Stimulated activated CD8-positive, alpha-beta memory T cell treated with anti-CD3 and anti-CD28 coated beads, Interleukin-4, amount 100 ng/mL, for 1 hour (primary cell): ENCODE measurements at regions not wholly inside any gene's neighbourhood (a gene's known extent, or its start where the extent isn't known, plus 50 kb on each side); places are given as distances from the start of the nearest gene placed in this dataset.
"Not testable (repeated sequence)": the region's sequence is repeated elsewhere in the genome, so short reads cannot be mapped to it uniquely, and the experiment has no call there.

Experiments
- DNase-seq, 2 donors: peaks; one replicate each; pipeline ENCODE4 v3.0.0-alpha.2; 2020; ENCODE audit warnings: low read depth in 2 of 2, low spot score in 1 of 2

DNA sequence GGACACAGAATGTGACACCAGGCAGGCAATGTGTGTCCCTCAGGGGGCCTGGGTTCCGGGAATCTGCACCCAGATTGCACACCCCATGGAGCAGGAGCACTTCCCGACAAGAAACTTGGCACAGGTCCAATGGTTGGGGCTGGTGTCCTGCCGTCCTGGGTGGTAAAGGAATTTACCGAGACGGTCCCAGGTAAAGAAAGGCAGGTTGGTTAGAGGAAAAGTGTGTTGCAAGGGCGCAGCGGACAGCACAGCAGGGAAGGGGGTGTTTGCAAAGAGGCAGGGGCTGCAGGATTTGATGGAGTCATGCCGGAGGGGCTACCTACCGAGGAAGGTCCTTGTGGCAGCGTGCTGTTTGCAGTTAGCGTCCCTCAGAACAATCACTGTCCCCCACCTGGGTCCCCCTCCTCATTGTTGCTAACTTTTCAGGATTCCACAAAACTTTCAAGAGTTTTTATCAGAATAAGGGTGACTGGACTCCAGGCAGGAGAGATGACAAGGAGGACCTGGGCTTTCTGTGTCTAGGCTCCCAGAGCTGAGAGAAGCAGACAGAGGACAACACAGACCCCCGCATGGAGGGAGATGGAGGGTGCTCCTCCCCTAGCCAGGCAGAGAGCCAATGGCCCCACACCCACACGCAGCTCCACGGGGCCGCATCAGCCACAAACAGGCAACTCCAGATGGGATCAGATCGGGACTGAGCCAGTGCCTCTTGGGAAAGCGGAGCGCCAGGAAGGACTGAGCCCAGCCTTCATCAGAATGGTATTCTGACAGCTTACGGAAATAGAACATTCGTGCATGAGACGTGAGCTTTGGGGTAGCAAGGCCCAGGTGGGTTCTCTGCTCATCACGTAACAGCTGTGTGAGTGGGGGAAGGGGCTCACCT lies 1423.9 kb downstream of the BRD1 start:
- DNase-seq = no peak

- no peak for DNase-seq
Observed at GRCh38 chr22:48402591-48403031, 1425.1 kb downstream of the BRD1 start.

DNA sequence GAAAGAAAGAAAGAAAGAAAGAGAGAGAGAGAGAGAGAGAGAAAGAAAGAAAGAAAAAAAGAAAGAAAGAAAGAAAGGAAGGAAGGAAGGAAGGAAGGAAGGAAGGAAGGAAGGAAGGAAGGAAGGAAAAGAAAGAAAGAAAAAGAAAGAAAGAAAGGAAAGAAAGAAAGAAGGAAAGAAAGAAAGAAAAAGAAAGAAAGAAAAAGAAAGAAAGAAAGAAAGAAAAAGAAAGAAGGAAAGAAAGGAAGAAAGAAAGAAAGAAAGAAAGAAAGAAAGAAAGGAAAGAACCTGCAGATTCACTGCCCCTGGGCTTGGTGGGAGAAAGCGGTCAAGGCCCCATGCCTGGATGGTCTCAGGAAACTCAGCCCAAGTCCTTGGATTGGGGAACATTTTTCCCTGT lies 1426.2 kb downstream of the BRD1 start:
- DNase-seq = not testable (repeated sequence)

DNA sequence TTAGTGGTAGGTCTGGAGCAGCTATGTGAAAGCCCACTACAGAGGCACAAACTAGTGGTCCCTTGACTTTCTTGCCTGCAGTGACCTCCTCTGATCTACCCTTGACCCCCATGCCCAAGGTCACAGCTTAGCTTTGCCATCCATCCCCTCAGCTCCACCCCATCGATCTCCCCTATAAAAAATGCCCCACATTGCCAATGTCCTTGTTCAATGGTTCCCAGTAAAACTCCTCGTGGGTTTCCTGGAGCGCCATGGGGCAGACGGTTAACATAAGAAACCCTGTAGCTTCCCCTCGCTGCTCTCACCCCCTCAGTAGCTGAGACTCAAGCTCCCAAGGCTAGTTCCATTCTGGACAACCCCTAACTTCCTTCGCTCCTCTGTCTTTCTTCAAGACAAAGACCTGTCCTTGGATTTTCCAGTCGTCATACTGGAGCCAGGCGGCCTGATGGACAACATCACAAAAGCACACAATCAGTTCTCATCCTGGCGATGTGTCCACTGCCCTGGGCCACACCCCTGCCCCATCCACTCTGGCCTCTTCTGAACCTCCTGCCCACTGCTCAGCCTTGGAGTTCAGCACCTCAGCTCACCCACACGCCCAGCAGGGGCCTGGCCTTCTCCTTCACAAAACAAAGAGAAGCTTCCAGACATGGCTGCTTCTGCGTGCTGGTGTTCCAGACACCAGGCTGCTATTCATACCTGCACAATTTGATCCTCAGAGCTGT lies 1429.3 kb downstream of the BRD1 start:
- DNase-seq = no peak

DNA sequence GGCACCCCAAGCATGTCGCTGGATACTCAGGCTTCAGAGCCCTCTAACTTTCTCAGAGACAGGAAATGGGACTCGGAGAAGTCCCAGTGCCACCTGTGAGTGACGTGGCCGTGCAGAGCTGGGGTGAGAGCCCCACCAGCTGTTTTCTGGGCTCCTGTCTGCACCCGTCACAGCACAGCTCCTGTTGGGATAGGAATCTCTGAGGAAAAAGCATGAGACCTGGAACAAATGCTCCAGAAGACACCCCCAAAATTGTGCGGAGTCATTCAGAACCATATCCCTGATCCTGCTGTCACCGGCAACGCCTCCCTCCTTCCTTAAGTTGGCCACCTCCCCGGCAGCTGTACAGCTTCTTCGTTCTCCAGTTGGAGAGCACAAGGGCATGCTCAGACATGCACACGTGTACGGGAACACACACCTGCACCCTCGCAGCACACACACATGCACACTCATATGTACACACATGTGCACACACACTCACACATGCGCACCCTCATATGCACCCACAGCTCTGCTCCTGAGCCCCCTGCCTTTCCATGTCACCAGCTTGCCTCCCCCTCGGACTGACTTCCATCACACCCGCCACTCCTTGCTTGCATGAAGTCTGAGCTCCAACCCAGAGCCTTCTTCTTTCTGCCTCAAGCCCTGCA lies 1430.0 kb downstream of the BRD1 start:
- no peak for DNase-seq

- DNase-seq = no peak
Observed at GRCh38 chr22:48396785-48397530, 1430.7 kb downstream of the BRD1 start.

GRCh38 chr22:48396091-48396784 lies 1431.4 kb downstream of the BRD1 start:
- DNase-seq = no peak

GRCh38 chr22:48395201-48395600 lies 1432.5 kb downstream of the BRD1 start:
- DNase-seq = no peak

DNA sequence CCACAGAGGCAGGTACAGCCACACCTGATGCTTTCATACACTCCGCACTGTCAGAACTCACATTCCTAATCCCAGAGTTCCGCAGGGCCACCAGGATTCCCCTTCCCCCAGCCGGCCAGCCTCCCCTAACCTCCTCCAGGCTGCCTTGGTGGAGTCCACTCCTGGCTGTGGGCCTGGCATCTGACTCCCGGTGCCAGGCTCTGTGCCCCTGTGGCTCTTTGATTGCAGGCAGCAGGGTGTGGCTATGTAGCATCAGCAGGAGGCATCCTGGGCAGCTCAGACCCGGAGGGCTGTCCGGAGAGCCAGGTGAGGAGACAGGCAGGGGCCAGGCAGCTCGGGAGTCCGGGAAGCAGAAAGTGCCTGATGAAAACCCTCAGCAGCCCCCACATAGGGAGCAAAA lies 1432.9 kb downstream of the BRD1 start:
- no peak for DNase-seq

- no peak for DNase-seq
Observed at GRCh38 chr22:48393885-48394284, 1433.8 kb downstream of the BRD1 start.

- DNase-seq = no peak
Observed at GRCh38 chr22:48393041-48393370, 1434.7 kb downstream of the BRD1 start.

DNA sequence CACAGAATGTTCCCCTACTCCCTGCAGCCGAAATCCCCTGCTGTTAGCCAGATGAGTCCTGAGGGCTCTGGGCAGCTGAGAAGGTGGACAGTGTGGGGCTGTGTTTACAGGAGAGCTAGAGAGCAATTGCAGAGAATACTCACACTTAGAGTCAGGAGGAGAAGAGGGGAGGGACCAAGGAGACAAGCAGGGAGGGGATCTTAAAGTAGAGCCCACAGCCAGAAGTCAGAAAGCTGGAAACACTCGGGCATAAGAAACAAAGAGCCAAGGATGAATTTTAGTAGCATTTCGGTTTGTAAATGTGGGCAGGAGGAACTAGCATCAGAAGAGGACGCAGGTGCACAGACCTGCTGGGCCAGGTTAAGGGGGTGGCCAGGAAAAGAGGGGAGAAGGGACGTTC lies 1435.9 kb downstream of the BRD1 start:
- no peak for DNase-seq

GRCh38 chr22:48391171-48391711 lies 1436.4 kb downstream of the BRD1 start:
- DNase-seq = no peak

DNA sequence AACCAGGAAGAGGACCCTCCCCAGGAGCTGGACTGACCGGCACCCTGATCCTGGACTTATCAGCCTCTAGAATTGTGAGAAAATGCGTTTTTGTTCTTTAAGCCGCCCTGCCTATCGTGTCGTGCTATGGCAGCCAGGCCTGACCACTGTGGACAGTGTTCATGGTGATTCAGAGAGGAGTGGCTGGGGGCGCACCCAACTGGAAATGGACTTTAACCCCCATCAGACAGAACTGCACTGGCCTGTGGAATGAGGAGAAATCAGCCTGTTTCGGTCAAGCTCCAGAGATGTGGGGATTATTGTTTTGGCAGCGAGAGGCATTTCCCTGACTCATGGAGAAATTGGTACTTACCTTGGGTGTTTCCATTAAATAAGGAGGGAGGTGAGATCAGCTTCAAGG lies 1437.8 kb downstream of the BRD1 start:
- DNase-seq = no peak

DNA sequence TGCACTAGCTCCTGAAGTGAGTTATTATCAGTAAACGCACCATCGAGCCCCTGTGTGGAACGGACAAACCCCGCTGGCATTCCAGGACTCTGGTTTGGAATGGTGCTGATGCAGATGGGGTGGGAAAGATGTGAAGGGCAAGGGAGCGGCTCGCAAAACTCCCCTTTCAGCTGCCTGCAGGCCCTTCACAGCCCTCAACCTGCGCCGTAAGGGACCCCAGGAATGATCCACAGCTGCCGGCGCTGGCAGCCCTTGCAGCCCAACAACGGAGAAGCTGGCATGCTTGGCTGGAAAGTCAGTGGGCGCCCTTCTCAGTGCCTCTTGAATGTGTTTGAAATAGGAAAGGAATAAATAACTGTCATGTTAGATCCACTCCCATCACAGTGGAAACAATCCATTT lies 1445.5 kb downstream of the BRD1 start:
- DNase-seq = no peak

- DNase-seq = no peak
Observed at GRCh38 chr22:48380016-48380665, 1447.5 kb downstream of the BRD1 start.

DNA sequence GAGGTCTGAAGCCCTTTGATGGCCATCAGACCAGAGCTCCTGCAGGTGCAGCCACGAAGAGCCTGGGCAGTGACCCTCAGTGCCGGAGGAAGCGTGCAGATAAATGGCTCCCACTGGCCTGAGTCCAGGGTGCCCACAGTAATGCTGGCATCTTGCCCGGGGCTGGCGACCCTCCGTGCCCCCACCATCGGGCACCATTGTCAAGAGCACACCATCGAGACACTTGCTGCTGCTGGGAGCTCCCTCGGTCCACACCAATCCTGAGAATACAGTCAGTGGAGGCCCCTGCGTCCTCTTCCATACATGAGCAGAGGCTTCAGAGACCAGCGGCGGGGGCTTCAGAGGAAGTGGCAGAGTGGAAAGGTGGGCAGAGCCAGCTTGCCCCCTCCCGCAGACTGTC lies 1448.3 kb downstream of the BRD1 start:
- no peak for DNase-seq

DNA sequence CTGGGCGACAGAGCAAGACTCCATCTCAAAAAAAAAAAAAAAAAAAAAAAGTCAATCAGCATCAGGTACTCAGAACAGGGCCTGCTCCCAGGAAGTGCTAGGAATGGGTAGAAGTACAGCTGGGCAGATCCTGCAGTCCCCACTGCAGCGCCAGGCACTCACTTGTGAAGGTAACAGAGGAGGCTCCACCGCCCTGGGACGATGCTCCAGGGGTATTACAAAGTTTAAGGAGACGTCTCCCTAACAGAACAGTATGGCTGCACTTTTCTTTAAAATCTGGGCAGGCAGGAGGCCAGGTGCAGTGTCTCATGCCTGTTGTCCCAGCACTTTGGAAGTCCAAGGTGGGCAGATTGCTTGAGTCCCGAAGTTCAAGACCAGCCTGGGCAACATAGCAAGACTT lies 1449.0 kb downstream of the BRD1 start:
- DNase-seq = no peak

DNA sequence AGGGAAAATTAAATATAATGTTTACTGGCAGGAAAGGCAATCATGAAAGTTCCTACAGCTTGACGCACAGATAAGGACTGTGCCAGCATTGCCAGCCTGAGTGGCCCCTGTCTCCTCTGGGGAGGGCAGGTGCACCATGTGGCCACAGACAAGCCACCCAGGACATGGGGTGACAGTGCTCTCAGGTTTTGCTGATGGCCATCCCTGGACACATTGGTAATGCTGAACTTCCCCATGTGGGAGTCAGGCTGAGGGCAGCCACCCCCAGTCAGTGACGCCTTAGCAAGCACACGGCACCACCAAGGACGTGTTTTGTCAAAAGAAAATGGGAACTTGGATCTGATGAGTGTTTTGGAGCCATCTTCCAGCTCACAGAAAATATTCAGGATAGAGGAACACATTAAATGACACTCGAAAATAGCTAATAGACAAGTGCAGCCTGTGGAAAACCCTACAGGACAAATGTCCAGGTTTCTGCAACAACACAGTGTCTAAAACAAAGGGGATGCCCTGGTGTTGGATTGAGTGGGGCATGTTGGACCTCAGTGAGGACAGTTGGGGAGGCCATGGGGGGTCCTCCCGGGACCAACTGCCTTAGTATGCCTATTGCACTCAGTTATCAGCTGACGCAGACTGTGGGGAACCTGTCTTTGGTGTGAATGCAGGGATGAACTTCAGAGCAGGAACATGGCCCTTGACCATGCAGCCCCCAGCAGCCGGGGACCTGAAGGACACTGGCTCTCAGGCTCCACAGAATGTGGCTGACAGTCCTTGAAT lies 1450.5 kb downstream of the BRD1 start:
- DNase-seq = no peak
